GM18907 (cell line): ENCODE measurements at regions not wholly inside any gene's neighbourhood (a gene's known extent, or its start where the extent isn't known, plus 50 kb on each side); places are given as distances from the start of the nearest gene placed in this dataset.
"Not testable (repeated sequence)": the region's sequence is repeated elsewhere in the genome, so short reads cannot be mapped to it uniquely, and the experiment has no call there.

Experiments
- ATAC-seq: cut with Tn5 transposase; IDR thresholded peaks from one replicate; pipeline ENCODE4 v1.9.1; 2021; ENCODE audit warnings: mild to moderate bottlenecking, moderate library complexity; ENCODE audit not compliant: unreplicated experiment

DNA sequence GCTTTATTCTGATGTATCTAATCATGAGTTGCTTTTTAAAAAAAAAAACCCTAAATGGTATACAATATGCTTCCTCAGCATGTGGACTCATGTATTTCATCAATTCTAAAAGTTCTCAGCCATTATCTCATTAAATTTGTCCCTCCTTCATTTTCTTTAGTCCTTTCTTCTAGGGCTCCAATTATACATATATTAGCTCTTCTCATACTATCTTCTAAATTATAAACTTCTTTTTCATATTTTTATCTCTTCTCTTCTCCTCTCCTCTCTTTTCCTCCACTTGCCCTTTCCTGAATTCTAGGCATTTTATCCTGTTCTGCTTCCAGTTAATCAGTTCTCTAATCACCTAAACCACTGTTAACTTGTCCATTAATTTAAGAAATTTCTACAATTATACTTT, 55.0 kb upstream of the IL33 start:
- no peak for ATAC-seq

DNA sequence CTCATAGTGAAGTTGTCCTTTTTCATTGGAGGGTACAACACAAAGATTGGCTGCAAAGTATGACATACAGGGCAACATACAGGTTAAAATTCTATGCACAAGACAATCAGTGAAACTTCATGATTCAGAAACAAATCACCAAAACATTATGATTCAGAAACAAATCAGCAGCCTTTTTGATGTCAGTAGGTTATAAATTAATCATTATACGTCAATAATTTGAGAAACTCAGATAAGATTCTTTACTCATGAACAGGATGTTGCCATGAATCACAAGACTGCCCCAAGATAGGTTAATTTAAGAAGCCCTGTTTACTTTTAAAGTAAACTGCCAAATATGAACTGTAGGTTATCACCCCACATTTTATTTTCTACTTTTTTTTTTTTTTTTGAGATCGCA, 62.2 kb upstream of the IL33 start:
- ATAC-seq: no peak

DNA sequence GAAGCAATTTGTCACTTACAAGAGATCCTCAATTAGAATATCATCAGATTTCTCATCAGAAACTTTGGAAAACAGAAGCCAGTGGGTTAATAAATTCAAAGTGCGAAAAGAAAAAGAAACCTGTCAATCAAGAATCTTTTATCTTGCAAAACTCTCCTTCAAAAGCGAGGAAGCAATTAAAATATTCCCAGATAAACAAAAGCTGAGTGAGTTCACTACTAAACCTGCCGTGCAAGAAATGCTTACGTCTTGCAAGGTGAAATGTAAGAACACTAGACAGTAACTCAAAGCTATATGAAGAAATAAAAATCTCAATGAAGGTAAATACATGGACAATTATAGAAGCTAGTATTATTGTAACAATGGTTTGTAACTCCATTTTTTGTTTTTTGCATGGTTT, 62.8 kb upstream of the IL33 start:
- ATAC-seq: no peak

DNA sequence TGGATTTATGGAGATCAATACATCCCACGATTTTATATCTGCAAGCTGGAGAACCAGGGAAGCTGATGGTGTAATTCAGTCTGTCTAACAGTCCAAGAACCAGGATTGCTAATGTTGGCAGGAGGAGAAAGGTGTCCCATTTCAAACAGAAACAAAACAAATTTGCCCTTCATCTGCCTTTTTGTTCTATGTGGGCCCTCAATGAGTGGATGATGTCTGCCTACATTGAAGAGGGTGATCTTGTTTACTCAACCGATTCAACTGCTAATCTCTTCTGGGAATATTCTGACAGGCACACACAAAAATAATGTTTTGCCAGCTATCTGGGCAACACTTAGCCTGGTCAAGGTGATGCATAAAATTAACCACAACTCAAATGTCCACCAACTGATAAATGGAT, 65.1 kb upstream of the IL33 start:
- ATAC-seq: no peak

GRCh38 chr9:6149315-6149714, 66.3 kb upstream of the IL33 start:
- ATAC-seq: no peak

DNA sequence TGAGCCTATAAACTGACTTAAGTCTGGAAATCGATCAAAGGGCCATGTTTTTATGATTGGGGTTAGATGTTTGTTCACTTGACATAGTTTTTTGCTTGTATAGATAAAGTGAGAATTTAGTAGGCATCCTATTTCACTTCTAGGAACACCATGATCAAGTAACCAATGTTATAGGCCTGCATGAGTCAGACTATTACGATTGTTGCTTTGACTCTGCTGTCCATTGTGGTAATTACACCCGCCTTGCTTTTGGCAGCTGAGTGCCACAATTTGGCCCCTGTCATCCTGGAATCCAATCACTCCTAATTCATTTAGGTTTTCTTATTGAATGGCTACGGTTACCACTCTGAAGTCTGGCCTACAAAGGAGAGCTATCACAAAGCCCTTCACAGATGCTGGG, 67.8 kb upstream of the IL33 start:
- no peak for ATAC-seq

DNA sequence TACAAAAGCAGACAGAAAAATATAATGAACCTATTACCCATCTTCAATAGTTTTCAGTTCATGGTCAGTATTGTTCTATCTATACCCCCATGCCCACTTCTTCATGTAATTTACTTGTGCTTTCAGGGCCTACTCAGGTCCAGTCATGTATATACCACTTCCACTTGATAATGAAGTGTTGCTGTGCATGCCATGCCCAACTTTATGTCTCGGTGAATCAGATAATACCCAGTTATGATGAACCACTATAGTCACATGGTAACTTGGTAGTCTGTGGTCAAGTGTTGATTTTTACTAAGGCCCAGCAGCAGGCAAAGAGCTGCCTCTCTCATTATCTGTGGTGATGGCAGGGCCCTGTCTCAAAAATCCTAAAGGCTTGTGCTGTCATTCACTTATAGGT, 70.7 kb upstream of the IL33 start:
- ATAC-seq: no peak

DNA sequence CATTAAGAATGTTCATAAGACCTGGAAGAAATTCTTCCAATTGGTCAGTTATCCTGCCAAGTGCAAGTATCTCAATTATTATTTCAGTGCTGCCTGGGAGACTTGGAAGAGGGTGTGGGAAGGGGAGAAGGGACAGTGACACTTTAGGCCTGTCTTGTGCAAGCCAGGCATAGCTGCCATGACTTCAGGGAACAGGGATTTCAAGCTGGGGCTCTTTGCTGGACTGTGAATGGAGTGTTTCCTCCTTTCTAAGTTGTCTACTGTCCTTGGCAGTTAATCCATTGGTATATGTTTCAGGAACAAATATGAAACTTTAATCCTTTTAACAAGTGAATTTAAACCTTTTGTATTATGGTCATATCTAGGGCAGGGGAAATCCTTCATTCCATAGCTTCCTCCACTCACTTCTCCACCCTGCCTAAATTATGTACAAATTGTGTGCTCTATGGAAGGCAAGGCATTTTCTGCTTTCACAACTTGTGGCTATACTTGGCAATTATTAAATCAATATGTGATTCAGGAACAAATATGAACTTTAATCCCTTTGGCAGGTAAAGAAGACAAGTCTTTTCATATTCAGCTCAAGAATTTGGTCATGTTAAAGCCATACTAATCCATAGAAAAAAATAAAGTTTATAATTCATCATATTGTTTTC, 72.7 kb upstream of the IL33 start:
- no peak for ATAC-seq

GRCh38 chr9:6135780-6136179, 79.8 kb upstream of the IL33 start:
- not testable (repeated sequence) for ATAC-seq

DNA sequence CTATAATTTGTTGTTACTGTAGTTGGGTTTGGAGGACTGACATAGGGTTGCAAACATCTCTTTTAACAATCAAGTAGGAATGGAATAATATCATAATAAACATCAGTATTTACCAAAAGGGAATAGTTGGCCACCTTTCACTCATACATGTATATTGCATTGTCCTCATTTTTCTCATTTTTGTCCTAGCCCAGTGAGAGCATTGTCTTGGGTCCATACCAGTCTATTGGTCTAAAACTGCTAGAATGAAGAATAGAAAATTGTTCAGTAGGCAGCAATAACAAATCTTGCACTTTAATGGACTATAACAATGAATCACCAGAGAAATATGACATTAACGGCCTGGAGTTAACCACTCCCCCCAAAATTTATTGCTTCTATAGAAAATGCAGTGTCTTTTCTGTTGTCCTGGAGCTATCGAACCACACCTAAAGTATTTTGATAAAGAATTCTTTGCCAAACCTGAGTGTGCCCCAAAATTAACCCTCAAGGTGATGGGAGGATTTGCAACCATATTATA, 80.9 kb upstream of the IL33 start:
- no peak for ATAC-seq

GRCh38 chr9:6133346-6134063, 82.1 kb upstream of the IL33 start:
- ATAC-seq: peak; percentile 95

DNA sequence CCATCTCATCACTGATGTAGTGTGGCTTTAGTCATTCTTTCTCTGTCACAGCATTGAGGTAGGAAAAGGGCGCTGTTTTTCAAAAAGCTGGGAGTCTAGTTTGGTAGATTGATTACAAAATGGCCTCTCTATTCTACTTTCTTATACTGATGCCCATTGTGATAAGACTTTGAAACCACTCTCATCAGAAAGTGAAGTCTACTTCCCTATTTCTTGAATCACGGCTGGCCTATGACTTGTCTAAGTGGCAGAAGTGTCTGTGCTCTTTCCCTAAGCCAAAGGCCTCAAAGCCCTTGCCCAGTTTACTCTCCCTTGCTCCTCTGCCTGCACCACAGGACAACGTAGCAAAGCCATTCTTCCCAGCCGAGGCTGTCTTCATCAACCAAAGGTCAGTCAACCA, 83.0 kb upstream of the IL33 start:
- peak; percentile 31 for ATAC-seq

- ATAC-seq: no peak
Observed at GRCh38 chr9:6128030-6128429, 87.6 kb upstream of the IL33 start.

DNA sequence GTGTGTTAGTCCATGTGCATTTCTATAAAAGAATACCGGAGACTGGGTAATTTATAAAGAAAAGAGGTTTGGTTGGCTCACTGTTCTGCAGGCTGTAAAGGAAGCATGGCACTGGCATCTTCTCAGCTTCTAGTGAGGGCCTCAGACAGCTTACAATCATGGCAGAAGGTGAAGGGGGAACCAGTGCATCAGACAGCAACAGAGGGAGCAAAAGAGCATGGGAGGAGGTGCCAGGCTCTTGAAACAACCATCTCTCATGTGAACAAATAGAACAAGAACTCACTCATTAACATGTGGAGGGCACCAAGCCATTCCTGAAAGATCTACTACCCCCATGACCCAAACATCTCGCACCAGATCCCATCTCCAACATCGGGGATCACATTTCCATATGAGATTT, 89.2 kb upstream of the IL33 start:
- no peak for ATAC-seq

- no peak for ATAC-seq
Observed at GRCh38 chr9:6123416-6123815, 92.2 kb upstream of the IL33 start.

GRCh38 chr9:6121707-6122106, 93.9 kb upstream of the IL33 start:
- no peak for ATAC-seq

GRCh38 chr9:6114424-6114823, 99.0 kb upstream of the RANBP6 start:
- no peak for ATAC-seq

- no peak for ATAC-seq
Observed at GRCh38 chr9:6113819-6114218, 98.4 kb upstream of the RANBP6 start.

DNA sequence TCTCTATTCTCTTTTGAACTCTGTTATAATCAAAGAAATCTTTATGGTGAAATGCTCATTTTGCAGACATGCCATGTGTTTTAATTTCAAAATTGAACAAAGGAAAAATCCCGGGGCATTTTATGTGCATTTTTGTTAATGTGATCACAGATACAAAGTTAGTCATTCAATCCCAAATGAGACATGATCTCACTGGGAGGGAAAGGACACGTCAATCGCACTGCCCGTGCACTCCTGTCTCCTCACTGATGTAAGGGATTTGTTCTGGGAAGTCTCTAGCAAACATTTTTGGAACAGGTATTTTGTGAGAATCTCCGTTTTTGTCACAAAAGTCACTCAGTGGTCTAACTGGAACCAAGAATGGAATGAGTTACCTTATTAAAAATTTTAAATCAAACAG, 97.9 kb upstream of the RANBP6 start:
- no peak for ATAC-seq

DNA sequence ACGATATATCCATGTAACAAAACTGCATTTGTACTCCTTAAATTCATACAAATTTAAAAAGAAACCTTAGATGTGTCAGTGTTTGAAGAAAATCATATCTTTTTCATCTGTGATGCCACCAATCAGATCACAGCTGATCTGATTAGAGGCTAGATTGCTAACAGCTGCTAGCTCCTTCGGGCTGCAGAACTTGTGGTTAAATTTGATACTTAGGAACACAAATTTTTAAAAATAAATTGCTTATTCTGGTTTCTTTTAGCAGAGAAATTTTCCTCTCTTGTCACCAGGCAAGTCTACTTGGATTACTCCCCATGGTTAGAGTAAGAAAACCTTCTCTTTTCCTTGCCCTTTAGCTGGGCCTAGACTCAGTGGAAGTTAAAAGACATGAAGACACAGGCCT, 94.6 kb upstream of the RANBP6 start:
- ATAC-seq: no peak

DNA sequence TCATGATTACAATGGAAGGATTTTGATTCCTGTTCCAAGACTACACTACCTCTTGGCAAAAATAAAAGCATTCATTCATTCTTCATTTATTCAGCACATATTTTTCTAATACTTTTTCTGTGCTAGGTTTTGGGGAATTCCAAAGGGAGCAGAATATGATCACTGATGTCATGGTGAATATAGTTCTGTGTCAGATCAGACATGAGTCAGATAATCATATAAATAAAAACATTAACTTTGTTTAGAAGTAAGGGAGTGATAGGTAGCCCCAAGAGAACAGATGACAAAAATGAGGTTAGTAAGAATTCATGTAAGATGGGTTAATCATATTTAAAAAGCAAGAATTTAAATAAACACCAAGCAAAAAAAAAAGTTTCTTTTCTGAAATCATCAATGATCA, 94.1 kb upstream of the RANBP6 start:
- no peak for ATAC-seq

GRCh38 chr9:6106711-6107339, 91.4 kb upstream of the RANBP6 start:
- peak; percentile 83 for ATAC-seq
